ENCODE measurements at regions not wholly inside any gene's neighbourhood (a gene's known extent, or its start where the extent isn't known, plus 50 kb on each side); places are given as distances from the start of the nearest gene placed in this dataset.
"Not testable (repeated sequence)": the region's sequence is repeated elsewhere in the genome, so short reads cannot be mapped to it uniquely, and the experiment has no call there.

DNA sequence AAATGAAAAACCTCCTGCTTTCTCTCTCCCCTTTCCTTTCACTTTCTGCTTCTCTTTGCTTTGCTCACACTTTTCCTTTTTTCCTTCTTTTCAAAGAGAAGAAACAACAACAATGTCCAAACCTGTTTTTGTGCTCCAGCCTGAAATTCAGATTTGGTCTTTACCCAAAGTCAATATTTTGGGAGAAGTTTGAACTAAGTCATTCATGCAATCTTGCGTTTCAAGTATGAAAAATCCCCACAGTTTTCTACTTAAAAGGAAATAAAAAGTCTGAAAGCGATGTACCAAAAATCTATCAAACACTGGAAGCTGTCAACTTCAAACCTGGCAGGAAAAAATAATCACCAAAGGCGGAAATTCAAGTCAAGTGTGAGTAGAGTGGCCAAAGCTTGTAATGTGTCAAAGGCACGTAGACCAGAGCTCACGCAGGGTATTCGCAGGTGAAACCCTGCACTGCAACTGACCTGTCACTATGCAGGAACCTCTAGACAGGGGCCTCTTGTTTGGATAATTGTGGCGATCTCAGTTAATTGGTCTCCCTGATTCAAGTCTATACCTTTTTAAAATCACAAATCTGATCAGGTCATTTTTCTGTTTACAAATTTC is 118.8 kb upstream of the GALNT15 start:
- no peak for DNase-seq

GRCh38 chr3:16056217-16056616 is 118.3 kb upstream of the GALNT15 start:
- no peak for DNase-seq

- no peak for DNase-seq
Observed at GRCh38 chr3:16058521-16058920, 116.0 kb upstream of the GALNT15 start.

DNA sequence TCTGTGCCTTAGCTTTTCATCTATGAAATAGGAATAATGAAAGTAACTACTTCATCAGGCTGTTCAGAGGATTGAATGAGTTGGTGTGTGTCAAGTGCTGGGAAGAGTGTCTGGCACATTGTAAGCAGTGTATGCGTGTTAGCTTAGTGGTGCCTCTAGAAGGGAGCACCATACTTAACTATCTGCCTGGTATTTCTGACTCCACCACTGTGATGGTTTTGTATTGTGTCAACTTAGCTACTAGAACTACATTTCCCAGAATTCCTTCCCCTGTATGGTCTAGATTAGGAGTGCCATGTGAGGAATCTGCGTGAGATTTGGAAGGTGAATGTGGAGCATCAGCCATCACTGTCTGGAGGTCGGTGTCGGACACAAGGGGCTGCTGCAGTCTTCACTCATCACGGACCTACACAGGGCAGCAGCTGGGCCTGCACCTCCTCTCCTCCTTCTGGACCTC is 115.4 kb upstream of the GALNT15 start:
- no peak for DNase-seq

DNA sequence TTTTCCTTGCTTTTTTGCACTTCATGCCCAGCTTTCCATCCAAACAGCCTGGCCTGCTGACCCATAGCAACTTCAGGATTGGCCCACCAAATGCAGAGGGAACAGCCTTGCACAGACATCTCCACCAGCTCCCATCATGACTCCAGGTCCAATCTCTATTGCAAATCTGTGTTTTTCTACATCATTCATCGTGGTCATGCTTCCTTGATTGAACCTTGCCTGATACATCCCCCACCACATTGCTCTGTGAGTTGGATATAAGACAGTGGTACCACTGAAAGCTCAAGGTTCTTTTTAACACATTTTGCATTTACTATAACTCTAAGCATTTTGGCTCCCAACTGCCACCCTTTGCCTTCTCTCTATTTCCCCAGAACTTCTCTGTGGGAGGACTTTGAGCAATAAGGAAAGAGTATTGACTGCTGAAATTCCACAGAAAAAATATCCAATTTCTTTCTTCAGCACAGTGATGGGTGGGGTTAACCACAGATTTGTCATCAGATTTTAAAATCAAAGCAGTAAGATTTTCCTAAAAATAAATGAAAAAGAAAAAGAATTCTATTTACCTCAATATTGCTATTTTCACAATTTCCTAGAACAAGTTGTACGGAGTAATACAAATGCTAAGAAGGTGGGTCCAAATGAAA is 114.6 kb upstream of the GALNT15 start:
- DNase-seq: no peak

DNA sequence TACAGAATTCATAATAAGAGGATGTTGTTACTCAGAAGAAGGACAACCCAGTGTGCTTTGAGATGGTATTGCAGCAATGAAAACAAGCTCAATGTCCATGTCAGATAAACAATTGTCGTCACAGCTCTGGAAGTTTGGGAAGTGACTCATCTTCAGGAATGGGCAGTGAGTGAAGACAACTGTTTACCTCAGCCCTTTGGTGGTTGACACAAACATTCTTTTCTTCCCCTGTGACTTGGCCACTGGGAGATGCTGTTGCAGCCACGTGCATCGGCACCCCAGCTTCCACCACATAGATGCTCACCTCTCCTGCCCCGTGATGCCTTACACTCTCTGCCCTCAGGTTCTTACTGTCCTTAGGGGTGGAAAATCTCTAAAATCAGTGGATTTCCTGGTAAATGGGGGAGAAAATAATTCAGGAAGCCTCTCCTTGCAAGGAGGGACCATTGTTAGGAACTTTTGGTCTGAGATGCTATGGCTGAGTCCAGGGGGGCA is 114.1 kb upstream of the GALNT15 start:
- DNase-seq: no peak

DNA sequence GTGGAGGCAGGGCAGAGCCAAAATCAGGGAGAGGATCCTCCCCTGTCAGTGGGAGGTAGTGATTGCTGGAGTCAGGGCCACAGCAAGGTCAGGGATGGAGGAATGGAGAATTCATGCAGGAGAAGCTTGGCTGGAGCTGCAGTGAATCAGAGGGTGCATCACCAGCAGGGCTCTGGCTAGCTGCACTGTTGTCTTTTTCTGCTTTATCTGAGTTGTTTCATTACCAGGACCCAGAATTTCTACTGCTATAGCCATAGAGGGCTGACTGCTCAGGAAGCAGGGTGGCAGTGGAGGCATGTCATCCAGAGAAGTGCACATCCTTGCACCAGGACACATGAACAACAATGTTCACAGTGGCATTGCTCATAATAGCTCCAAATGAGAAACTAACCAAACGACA is 113.5 kb upstream of the GALNT15 start:
- no peak for DNase-seq

DNA sequence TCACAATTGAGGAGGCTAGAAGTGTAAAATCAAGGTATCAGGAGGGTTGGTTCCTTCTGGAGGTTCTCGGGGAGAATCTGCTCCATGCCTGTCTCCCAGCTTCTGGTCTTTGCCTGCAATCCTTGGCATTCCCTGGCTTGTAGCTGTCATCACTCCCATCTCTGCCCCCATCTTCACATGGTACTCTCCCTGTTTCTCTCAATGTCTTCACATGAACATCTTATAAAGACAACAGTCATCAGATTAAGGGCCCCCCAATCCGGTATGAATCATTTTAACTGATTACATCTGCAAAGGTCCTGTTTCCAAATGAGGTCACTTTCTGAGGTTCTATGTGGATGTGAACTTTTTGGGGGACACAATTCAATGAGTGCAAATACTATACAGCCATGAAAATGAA is 113.0 kb upstream of the GALNT15 start:
- DNase-seq: no peak

GRCh38 chr3:16063603-16064002 is 110.9 kb upstream of the GALNT15 start:
- DNase-seq: no peak

DNA sequence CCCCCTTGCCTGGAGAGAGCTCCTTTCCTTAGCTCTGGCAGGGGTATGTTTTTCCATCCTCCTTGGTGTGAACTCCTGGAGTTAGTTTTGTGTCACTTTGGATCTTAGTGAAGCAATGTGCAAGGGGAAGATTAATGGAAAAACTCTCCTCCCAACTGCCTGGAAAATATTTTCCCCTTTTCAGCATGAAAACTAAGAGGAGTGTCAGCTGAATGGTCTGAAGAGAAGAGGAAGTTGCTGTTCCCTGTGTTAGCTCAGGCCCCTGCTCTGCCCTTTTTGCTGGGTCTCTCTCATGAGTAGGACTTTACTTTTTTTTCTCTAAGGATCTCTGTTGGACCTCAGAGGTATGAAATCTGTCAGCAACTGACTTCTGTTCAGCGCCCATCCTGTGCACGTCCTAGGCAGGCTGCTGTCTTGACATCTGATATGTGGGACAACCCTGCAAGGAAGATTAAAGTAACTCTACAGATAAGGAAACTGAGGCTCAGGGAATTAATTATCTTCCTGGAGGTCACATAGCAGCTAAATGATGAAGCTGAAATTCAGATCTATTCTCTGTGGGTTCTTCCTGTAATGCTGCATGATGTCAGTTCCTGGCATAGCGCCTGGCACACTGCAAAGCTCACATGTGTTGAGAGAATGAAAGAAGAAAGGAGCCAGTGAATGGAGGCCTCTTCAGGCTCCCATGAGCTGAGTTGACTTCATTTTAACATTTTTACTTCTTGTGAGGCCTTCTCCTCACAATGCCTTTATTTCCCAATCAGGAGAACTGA is 109.7 kb upstream of the GALNT15 start:
- no peak for DNase-seq

- no peak for DNase-seq
Observed at GRCh38 chr3:16066545-16066944, 107.9 kb upstream of the GALNT15 start.

GRCh38 chr3:16066975-16067374 is 107.5 kb upstream of the GALNT15 start:
- DNase-seq: no peak

DNA sequence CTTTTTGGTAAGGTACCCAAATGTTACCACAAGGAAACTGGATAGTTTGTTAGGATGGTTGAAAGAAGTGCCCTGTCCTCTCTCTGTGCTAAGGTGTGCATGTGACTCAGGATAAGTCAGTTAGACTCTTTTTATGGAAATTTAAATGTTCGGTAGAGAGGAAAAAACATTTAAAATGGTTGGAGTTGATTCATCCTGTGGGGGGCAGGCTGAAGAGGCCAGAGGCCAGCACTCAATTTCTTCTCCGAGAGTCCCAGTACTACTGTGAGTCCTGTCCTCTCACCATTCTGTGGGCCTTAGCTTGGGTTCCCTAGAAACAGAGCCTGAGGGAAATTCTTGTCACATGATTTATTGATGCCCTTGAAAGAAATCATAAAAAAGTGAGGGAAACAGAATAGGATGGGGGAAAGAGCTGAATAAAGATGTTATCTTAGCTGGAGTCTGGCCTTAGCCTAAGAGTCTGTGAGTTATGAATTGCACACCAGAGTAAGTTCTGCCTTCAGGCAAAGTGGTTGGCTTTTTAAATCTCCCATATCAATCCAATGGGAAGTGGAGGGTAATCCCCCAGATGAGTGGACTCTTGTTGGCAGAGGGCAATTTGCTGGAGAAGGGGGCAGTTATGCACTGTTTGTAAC is 106.5 kb upstream of the GALNT15 start:
- DNase-seq: no peak

DNA sequence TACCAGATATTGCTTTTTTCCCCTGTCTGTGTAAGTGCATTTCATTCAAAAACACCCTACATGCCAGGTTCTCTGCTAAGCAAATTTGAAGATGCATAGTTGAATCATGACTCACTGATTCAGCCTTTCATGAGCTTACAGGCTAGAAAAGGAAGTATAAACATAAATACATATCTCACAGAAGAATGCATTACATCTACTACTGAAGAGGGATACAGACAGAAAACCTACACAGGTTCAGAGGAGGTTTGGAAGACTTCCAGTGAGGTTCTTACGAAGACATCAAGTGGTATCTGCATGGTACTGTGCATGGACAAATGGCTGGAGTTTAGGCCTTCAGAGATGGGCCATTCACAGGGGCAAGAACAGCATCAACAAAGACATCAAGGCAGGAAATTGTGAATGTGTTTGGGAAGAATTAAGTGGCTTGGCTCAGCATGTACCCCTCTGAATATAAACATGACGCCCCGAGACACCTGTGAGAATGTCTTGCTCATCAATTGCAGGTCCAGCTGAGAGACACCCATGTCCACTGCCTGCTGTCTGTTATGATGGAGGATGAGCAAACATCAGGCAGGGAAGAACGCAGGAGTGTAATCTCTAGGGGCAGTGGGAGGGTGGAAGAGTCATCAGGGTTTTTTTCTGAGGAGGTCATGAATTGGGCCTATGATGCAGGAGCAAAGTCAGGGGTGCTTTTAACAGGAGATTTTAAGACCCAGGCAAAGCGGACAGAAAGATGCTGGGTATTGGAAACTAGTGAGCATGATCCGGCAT is 105.1 kb upstream of the GALNT15 start:
- no peak for DNase-seq

DNA sequence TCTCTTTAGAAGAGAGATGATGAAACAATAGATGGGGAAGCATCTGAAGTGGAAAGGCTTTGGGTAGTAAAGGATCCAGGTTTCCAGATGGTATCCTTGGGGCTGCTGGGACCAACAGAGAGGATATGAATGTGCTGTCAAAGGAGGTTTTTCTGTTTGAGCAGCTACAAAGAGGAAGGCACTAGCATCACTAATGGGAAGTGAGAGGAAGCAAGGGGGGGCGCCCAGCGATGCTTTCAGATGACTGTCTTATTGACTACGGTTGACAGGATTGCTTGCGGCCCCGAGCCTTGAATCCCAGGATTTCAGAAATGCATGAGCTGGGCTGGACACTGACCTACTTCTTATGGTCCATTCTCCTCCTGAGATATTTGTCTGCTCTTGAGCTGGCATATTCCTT is 103.8 kb upstream of the GALNT15 start:
- DNase-seq: no peak

DNA sequence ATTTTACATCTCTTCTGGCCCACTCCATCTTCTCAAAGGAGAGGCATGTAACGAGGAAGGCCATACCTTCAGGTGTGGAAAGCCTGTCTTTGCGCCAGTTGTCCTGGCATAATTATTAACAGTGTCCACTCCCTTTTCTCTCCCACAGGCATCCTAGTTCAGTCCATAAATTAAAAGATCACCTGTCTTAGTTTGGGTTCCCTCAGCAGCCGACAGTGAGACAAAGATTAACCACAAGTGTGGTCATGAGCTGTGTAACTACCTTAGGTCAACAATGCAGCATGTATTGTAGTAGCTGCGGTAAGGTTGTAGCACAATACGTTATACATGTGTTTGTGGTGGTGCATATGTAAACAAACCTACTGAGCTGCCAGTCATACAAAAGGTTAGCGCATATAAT is 103.3 kb upstream of the GALNT15 start:
- DNase-seq: no peak

DNA sequence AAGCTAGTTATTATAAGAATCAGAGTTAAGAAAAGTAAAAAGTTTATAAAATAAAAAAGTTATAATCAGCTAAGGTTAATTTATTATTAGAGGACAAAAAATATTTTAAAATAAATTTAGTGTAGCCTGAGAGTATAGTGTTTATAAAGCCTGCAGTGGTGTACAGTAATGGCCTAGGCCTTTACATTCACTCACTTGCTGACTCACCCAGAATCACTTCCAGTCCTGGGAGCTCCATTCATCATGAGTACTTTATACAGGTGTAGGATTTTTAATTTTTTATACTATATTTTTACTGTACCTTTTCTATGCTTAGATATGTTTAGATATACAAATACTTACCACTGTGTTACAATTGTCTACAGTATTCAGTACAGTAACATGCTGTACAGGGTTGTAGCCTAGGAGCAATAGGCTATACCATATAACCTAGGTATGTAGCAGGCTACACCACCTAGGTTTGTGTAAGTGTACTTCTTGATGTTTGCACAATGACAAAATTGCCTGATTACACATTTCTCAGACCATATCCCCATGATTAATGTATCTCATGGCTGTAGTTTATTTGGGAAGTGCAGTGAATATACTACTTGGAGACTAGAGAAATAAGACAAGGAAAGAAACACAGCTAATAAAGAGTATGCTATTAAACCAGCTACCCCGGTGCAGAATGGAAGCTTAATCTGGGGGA is 101.9 kb upstream of the GALNT15 start:
- DNase-seq: no peak

DNA sequence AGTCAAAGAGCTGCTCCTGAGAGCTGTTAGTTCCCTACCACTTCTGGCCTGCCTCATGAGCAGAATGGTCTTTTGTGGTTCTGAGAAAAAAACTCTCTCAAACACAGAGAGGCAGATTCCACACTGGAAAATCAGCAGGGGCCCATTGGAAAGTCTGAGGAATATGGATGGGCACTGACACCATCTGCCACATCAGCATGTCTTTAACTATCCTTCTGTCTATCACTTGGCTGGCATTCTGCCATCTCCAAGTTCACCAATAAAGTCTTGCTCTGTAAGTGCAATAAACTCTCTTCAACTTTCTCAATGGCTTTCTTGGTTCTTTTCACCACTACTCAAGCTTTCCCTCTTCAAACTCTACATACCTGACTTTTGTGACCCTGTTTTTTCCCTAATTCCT is 101.3 kb upstream of the GALNT15 start:
- DNase-seq: no peak

- not testable (repeated sequence) for DNase-seq
Observed at GRCh38 chr3:16073990-16074671, 100.3 kb upstream of the GALNT15 start.

GRCh38 chr3:16075647-16076046 is 98.8 kb upstream of the GALNT15 start:
- DNase-seq: no peak

DNA sequence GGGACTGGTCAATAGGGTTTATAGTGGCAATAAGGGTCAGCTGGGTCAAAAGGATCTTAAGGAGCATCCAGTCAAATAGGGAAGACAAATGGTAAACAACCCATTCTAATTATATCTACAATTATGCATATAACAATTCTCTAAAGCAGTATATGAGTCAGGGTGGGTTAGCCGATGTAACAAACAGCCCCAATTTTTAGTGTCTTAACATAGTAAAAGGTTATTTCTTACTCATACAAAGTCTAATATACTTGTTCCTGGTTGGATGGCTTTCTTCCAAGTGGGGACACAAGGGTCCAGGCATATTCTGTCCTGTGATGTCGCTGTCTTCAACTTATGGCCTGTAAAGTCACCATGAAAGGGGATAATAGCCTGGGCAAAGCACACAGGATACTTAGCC is 97.9 kb upstream of the GALNT15 start:
- no peak for DNase-seq

All from stimulated activated CD4-positive, alpha-beta T cell treated with anti-CD3 and anti-CD28 coated beads, Interleukin-4, amount 100 ng/mL, for 4 hours (primary cell).